GM18909 (cell line): ENCODE measurements at regions not wholly inside any gene's neighbourhood (a gene's known extent, or its start where the extent isn't known, plus 50 kb on each side); places are given as distances from the start of the nearest gene placed in this dataset.
"Not testable (repeated sequence)": the region's sequence is repeated elsewhere in the genome, so short reads cannot be mapped to it uniquely, and the experiment has no call there.

ENCODE experiments used
- ATAC-seq: cut with Tn5 transposase; IDR thresholded peaks from one replicate; pipeline ENCODE4 v1.9.1; 2021; ENCODE audit warnings: mild to moderate bottlenecking; ENCODE audit not compliant: unreplicated experiment, poor library complexity

DNA sequence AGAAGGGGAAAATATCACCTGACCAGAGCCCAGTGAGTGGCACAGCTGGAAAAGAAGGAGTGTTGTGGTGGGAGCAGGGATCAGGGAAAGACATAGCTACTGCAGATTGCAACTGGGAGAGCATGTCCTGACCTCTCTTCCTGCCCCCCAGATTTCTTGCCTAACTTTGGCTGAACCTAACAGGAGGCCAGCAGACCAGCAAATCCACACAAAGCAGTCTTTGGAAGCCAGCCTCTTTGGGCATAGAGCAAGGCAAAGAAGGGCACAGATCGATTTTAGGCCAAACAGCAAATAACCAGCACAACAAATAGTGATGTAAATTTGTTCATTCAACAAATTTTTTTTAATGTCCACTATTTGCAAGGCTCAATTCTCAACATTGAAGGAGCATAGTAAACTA is 433.2 kb upstream of the GHITM start:
- no peak for ATAC-seq

DNA sequence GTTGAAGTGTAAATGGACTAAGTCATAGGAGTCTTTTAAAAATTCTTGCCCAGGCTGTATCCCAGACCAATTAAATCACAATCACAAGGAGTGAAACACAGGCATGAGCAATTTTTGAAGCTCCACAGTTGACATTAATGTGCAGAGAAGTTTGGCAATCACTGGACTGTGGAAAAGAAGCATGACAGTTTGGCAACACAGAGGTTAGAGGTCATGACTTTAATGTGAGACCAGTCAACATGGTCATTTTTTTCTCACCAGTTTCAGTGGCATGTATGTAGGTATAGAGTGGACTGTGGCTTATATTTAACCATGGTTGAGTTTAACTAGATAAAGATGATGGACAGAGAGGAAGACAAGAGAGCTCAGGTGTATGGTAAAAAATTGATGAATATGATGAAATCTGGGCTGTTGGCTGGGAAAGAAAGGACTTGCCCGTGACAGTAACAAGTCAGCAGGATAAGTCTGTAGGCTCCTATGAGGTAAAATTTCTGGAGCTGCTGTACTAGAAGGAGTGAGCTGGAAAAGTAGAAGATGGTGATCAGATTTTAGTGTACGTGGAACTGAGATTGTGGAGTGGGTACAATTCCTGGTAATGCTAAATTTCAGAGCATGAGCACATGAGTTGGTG is 432.2 kb upstream of the GHITM start:
- ATAC-seq: no peak

DNA sequence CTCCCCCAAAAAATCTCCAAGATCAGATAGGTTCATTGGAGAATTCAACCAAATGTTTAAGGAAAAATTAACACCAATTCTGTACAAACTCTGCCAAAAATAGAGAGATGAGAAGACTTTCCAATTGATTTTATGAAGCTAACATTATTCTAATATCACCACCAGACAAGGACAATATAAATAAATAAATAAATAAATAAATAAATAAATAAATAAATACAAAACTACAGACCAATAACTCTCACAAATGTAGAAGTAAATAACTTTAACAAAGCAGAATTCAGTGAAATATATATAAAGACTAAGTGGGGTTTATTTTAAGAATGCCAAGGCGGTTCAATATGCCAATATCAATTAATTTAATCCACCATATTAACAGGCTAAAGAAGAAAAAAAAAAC is 425.9 kb upstream of the GHITM start:
- ATAC-seq: no peak

DNA sequence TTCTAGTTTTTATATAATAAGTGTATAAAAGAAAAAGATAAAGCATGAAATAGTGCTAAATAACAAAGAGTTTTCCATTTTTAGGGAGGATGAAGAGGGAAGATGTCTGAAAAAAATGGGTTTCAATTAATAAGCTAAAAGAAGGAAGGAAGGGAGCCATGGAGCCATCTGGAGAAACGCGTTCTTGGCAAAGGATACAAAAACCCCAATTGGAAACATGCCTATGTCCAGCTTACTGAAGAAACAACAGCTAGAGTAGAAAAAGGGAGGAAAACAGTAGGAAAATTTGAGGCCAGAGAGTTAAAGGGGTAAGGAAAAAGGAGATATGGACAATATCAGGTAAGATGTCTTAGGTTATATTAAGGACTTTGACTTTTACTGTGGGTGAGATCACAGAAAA is 416.2 kb upstream of the GHITM start:
- no peak for ATAC-seq

DNA sequence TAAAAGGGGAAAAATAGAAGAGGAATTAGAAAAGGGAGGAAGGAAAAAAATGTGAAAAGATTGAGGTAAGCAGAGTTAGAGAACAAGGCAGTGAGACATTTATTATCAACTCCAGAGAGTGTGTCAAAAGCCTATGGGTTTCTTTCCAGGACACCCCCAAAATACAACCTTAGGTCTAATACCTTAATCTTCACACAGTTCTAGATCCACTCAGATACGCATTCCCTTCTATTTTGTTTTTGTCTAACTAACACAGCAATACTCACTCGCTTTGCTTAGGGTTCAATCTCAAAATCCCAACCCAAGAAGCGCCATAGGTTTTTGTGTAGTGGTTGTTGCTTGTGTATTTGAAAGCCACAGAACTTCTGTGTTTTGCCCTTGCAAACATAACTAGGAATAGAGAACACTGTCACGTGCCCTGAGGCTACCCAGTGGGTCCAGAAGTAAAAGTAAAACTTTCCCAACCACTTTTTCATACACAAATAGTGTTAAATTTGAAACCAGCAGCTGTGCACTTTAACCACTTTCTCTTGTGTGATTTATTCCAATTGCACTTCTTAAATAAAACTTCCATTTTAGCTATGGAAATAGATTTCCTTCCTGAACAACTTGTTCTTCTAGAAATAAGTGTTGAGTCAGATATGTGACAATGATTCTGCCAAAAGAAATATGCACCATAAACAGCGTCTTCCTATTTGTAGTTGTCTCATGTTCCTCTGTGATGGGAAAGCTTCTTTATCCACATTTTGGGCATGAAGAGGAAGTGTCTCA is 414.7 kb upstream of the GHITM start:
- peak; percentile 84 for ATAC-seq

DNA sequence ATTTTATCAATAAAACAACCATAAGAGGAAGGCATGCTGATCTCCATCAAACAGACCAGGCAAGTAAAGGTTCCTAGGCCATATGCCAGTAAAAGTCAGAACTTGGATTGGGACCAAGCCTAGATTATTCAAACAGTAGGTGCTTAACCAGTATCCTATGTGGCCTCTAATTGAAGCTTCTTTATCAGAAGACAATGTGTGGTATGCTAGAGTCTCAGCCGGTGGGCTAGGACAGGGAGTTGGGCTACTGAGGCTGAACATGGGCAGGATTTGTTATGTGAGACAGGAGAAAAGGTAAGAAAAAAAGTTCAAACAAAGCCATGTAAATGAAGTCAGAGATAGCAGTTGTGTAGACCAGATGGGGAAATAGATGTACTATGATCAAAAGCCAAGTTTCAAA is 413.7 kb upstream of the GHITM start:
- no peak for ATAC-seq

DNA sequence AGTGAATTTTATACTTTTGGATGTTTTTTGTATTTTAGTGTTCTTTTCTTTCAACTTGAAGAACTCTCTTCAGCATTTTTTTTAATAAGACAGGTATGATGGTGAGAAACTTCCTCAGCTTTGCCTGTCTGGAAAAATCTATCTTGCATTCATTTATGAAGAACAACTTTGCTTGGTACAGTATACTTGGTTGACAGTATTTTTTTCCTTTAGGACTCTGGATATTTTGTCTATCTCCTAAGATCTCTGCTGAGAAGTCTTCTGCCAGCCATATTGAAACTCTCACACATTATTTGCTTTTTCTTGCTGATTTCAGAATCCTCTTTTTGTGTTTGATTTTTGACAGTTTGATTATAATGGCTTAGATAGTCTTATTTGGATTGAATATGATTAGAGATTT is 405.0 kb upstream of the GHITM start:
- ATAC-seq: no peak

DNA sequence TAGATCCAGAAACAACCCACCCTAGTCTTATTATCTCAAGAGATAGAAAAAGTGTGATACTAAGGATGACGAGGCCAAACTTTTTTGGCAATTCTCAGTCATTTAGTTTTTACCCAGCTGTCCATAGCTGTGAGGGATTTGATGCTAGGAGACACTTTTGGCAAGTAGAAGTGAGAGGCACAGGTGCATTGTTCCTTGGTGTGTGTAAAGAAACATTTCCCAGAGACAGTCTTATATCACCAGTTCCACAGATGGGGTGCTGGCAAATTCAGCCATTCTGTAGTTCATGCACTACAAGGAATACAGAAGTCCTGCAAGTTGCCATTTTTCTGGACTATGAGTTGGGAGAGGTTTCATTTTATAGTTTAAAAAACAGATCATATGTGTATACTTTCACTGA is 403.3 kb upstream of the GHITM start:
- ATAC-seq: no peak

DNA sequence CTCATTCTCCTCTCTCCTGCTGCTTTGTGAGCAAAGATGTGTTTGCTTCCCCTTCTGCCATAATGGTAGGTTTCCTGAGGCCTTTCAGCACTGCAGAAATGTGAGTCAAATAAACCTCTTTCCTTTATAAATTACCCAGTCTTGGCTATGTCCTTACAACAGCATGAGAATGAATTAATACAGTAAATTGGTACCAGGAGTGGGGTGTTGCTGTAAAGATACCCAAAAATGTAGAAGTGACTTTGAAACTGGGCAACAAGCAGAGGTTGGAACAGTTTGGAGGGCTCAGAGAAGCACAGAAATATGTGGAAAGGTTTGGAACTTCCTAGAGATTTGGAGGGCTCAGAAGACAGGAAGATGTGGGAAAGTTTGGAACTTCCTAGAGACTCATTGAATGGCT is 388.7 kb upstream of the GHITM start:
- no peak for ATAC-seq

DNA sequence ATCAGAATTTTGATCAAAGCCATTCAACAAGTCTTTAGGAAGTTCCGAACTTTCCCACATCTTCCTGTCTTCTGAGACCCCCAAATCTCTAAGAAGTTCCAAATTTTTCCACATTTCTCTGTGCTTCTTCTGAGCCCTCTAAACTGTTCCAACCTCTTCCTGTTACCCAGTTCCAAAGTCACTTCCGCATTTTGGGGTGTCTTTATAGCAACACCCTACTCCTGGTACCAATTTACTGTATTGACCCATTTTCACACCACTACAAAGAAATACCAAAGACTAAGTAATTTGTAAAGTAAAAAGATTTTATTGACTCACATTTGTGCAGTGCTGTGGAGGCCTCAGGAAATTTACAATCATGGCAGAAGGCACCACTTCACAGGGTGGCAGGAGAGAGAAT is 385.8 kb upstream of the GHITM start:
- no peak for ATAC-seq

DNA sequence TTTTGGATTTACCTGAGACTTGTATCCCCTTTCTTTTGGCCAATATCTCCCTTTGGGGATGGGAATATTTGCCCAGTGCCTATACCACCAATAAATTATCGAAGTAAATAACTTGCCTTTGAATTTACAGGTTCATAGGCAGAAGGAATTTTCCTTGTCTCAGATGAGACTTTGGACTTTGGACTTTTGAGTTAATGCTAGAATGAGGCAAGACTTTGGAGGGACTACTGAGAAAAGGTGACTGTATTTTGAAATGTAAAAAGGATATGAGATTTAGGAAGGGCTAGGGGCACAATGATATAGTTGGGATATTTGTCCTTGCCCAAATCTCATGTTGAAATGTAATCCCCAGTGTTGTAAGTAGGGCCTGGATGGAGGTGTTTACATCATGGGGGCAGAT is 384.5 kb upstream of the GHITM start:
- no peak for ATAC-seq

DNA sequence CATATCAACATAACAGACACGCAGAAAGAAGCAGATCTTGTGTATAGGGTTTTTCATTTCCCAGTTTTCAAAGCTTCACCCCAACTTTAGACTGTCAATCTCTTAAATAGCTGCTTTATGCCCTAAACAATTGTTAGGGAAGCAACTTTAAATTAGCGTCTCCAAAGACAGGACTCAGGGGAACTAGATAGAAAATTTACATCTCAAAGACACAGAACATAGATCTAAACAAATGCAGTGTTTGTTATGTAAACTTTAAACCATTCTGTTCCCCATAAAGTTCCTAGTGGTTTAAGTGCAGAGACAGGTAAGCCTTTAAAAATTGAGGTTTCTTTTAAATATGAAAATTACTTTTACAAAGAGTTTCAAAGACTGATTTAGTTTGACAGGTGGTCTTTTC is 379.2 kb upstream of the GHITM start:
- no peak for ATAC-seq

DNA sequence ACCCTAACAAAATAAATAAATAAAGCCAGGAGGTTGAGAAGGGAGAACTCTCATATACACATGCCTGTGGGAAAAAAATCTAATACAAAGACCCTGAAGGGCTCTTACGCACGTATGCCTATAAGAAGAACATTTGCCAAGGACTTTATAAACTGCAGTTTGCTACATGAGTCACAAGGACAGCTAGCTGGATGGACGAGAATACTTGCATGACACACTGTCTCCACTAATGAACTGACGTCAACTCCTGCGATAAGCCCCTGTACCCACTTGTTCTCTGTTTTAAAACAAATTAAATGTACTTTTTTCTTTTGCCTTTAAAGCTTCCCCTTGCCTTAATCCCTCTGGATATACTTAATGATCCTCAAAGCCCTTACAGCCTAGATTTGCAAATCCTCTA is 374.6 kb upstream of the GHITM start:
- ATAC-seq: no peak

DNA sequence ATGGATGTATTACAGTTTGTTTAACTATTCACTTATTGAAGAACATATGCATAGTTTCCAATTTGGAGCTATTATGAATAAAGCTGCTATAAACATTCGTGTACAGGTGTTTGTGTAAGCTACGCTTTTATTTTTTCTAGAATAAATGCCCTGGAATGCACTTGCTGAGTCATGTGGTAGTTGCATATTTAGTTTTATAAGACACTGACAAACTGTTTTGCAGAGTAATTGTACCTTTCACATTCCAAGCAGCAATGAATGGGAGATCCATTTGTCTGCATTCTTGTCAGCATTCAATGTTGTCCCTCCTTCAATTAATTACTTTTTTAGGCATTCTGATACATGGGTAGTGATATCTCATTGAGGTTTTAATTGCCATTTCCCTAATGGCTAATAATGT is 373.6 kb upstream of the GHITM start:
- ATAC-seq: no peak

DNA sequence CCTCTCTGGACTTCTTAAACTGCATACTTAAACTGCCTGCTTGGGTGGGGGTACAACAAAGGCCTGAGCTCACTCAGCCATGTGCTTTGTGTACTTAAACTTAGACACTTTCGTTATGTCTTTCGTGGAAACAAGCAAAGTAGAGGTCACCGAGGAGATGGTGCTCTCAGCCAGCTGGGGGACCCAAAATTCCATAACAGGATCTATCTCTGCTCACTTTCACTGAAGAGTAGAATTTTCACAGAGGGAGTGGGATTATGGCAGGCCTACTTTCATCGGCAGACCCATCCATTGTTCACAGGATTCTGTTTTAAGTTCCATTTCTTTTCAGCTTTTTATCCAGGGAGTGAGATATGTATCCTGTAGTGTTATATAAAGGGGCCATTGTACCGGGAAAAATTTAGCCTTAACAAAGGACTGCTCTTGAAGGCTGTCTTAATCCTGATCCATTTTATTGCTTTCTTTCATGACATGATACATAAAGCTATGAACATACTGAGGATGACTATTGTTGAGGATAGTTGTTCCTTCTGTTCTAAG is 370.0 kb upstream of the GHITM start:
- no peak for ATAC-seq

DNA sequence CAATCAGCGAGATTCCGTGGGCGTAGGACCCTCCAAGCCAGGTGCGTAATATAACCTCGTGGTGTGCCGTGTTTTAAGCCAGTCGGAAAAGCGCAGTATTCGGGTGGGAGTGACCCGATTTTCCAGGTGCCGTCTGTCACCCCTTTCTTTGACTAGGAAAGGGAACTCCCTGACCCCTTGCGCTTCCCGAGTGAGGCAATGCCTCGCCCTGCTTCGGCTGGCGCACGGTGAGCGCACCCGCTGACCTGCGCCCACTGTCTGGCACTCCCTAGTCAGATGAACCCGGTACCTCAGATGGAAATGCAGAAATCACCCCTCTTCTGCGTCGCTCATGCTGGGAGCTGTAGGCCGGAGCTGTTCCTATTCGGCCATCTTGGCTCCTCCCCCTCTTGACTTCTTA is 352.6 kb upstream of the GHITM start:
- ATAC-seq: not testable (repeated sequence)

DNA sequence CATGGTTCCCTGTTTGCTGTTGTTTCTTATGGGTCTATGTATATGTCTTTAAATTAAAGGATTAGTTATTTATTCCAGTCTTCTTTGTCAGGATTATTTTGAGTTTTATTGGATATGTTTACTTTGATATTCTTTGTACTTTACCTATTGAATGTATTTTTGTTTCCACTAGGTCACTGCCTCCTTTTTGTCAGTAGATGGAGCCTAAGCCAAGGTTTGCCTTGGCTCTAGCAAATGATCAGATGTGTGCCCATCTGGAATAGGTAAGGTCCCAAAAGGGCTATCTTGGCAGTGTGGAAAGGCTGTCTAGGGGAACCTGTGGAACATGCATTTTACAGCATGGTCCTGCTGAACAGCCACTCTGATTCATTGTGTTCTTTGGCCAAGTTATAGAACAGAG is 337.3 kb upstream of the GHITM start:
- ATAC-seq: no peak

DNA sequence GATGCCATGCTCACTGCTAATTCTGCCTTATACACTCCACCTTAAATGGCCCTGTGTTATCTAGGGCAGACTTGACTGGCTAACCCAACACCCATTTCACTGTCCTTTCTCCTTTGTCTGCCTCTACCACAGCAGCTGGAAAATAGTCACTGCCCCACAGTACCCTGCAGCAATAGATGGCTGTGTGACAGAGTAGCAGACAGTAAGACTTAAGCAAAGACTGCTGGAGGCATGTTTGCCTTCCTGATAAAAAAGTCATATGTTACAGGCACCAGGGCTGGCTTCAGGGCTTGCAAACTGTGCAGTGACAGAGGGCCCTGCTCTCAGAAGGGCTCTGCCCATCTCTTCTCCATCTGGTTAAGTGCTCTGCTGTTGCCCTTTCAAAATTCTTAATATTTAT is 332.6 kb upstream of the GHITM start:
- no peak for ATAC-seq

DNA sequence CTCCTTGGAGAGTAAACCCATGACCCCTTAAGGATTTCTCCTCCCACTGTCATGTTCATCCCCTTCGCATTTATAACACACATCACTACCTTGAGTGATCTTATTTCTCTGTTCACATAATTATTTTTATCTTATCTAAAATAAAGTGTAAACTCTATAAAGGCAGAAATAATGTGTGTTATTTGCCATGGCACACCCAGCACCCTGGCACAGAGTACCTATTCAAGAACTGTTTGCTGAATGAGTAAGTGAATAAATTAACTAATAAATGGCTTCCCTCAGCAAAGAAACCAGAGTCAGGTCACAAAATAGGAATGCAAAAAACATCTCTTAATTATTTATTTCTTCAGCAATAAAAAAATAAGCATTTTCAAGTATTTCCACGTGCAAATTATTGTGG is 330.3 kb upstream of the GHITM start:
- no peak for ATAC-seq

DNA sequence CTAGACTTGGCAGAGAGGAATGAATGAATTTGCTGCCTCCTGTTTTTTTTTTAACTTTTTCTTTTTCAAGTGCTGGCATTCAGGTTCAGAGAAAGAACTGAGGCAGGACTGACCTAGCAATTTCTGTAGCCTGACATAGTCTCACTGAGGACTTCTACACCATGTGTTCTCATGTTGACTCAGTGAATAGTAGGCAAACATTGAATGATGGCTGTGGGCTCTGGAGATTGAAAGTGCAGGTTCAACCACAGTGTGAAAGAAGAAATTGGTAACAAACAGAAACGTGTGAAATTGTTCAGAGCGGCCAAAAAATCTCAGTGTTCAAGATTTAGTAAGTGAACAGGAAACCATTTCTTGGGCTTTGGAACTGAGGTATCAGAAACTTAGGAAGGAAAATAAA is 322.4 kb upstream of the GHITM start:
- no peak for ATAC-seq

DNA sequence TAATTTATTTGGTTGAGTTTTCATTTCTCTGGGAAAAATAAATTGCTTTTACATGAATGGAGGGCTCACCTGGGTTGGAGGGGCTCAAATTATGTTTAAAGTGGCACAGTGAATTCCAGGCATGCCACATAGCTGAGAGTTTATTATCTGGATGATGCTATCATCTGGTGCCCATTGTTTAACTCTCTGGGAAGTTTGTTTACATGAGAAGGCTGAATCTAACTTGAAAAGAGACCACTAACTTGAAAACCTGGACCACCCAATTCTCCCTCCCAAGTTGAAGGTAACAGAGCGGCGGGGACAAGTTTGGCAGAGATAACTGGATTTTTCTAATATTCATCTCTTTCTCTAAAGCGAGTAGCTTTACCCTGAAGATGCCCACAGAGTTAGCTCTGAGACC is 321.5 kb upstream of the GHITM start:
- no peak for ATAC-seq

DNA sequence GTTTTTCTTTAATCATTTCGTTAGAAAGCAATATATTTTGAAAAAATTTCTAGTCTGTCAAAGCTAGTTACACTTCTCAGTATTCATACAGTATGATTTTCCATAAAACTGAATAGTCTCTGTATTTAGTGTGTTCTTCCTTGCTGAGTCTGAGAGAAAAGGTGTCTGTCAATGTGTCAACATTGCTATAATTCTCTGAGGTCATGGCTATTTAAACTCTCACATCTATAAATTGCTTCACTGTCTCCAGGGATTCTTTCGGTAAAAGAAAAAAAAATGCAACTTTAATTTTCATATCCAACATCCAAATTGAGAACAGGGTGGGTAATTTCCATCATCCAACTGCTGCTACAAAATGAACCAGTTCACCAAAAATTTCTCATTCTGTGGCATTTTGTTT is 319.7 kb upstream of the GHITM start:
- ATAC-seq: no peak
